ENCODE measurements at regions not wholly inside any gene's neighbourhood (a gene's known extent, or its start where the extent isn't known, plus 50 kb on each side); places are given as distances from the start of the nearest gene placed in this dataset.
"Not testable (repeated sequence)": the region's sequence is repeated elsewhere in the genome, so short reads cannot be mapped to it uniquely, and the experiment has no call there.

DNA sequence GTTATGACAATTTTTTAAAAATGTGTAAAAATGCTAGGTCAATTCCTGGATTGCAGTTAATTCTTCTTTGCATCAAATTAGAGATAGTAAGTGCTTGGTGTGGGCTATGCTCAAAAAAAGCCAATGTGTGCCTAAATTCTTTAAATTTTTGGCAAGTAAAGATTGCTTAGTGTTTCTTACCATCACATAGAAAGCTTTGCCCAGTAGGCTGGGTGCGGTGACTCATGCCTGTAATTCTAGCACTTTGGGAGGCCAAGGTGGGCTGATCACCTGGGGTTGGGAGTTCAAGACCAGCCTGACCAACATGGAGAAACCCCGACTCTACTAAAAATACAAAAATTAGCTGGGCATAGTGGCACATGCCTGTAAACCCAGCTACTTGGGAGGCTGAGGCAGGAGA is 70.0 kb upstream of the MED13 start:
- TF ChIP-seq, protein P1, sequence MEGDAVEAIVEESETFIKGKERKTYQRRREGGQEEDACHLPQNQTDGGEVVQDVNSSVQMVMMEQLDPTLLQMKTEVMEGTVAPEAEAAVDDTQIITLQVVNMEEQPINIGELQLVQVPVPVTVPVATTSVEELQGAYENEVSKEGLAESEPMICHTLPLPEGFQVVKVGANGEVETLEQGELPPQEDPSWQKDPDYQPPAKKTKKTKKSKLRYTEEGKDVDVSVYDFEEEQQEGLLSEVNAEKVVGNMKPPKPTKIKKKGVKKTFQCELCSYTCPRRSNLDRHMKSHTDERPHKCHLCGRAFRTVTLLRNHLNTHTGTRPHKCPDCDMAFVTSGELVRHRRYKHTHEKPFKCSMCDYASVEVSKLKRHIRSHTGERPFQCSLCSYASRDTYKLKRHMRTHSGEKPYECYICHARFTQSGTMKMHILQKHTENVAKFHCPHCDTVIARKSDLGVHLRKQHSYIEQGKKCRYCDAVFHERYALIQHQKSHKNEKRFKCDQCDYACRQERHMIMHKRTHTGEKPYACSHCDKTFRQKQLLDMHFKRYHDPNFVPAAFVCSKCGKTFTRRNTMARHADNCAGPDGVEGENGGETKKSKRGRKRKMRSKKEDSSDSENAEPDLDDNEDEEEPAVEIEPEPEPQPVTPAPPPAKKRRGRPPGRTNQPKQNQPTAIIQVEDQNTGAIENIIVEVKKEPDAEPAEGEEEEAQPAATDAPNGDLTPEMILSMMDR (IDR thresholded peaks at IDR 0.05), result not testable (repeated sequence)
- TF ChIP-seq CREB1 (CRISPR knock-in tag; IDR thresholded peaks at IDR 0.05); MXD4 (CRISPR knock-in tag; IDR thresholded peaks at IDR 0.05; ENCODE audit: borderline replicate concordance); E2F5 (CRISPR knock-in tag; IDR thresholded peaks at IDR 0.05); HMGA2 (CRISPR knock-in tag; IDR thresholded peaks at IDR 0.05); TCF7 (CRISPR knock-in tag; IDR thresholded peaks at IDR 0.05; ENCODE audit: low read depth): not testable (repeated sequence)
- TF ChIP-seq, protein P2, sequence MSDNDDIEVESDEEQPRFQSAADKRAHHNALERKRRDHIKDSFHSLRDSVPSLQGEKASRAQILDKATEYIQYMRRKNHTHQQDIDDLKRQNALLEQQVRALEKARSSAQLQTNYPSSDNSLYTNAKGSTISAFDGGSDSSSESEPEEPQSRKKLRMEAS (CRISPR knock-in tag; IDR thresholded peaks at IDR 0.05), result not testable (repeated sequence)

All from WTC11 (cell line).